GM12891 (cell line): ENCODE measurements at regions not wholly inside any gene's neighbourhood (a gene's known extent, or its start where the extent isn't known, plus 50 kb on each side); places are given as distances from the start of the nearest gene placed in this dataset.
"Not testable (repeated sequence)": the region's sequence is repeated elsewhere in the genome, so short reads cannot be mapped to it uniquely, and the experiment has no call there.

Experiments used
- POLR2A ChIP-seq: IDR thresholded peaks from 2 replicates; pipeline ENCODE4 v1.6.1; 2011; ENCODE audit warnings: low read depth, low read length, control low read depth
- POLR2AphosphoS5 ChIP-seq: IDR thresholded peaks from 2 replicates; pipeline ENCODE4 v1.6.1; 2011; ENCODE audit warnings: low read depth, low read length, control low read depth
- TAF1 ChIP-seq: IDR thresholded peaks from 2 replicates; pipeline ENCODE4 v1.6.1; 2011; ENCODE audit warnings: low read depth, low read length, control low read depth

DNA sequence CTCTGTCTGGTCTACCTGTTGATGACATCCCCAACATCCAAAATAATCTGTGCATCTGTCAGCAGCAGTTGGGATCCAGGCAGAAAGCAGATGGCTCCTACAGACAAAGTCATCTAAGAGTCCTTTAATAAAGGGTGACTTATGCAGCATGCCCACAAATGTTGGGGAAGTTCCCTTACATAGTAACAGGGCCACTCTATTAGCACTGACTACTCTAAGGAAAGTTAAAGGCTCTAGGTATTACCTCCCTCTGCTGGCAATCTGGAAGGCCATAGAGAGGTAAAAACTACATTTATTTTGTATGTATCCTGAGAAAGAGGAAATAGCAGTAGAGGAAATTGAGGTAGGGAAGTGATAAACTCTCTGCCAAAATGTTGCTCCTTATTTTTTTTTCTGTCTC, 209.6 kb downstream of the RBMY1J start:
- not testable (repeated sequence) for TF ChIP-seq POLR2A, TAF1, POLR2AphosphoS5
